DOHH2 (cell line): ENCODE measurements at regions not wholly inside any gene's neighbourhood (a gene's known extent, or its start where the extent isn't known, plus 50 kb on each side); places are given as distances from the start of the nearest gene placed in this dataset.

Experiments
- H3F3A ChIP-seq: fragments of 200-600 bp; sonication (generic), shearing (Covaris generic); 2 replicates; pipeline ENCODE4 v1.6.0; 2016; ENCODE audit warnings: antibody characterized with exemption, mild to moderate bottlenecking; ENCODE audit not compliant: control insufficient read depth, insufficient read depth
- H3K27ac ChIP-seq: fragments of 200-600 bp; sonication (generic); 2 replicates; pipeline ENCODE4 v1.5.1; 2014; ENCODE audit warnings: low read depth, mild to moderate bottlenecking, low read length, moderate library complexity
- H3K27me3 ChIP-seq: fragments of 200-600 bp; sonication (generic); 2 replicates; pipeline ENCODE4 v1.6.1; 2014; ENCODE audit warnings: mild to moderate bottlenecking, low read length, mixed read lengths; ENCODE audit not compliant: control insufficient read depth
- H3K36me3 ChIP-seq: fragments of 200-600 bp; sonication (generic); 2 replicates; pipeline ENCODE4 v1.6.1; 2014; ENCODE audit warnings: mild to moderate bottlenecking, low read length, moderate library complexity, mixed read lengths; ENCODE audit not compliant: control insufficient read depth
- H3K4me1 ChIP-seq: fragments of 200-600 bp; sonication (generic); 2 replicates; pipeline ENCODE4 v1.6.1; 2014; ENCODE audit warnings: mild to moderate bottlenecking, low read length, mixed read lengths; ENCODE audit not compliant: control insufficient read depth
- H3K4me2 ChIP-seq: fragments of 200-600 bp; sonication (generic); 2 replicates; pipeline ENCODE4 v1.6.0; 2014; ENCODE audit warnings: mild to moderate bottlenecking, low read length, moderate library complexity
- H3K4me3 ChIP-seq: fragments of 200-600 bp; sonication (generic); 2 replicates; pipeline ENCODE4 v1.5.1; 2014; ENCODE audit warnings: mild to moderate bottlenecking, low read length, mixed read lengths
- H3K79me2 ChIP-seq: fragments of 200-600 bp; sonication (generic); 2 replicates; pipeline ENCODE4 v1.6.1; 2014; ENCODE audit warnings: mild to moderate bottlenecking, low read length, mixed read lengths; ENCODE audit not compliant: control insufficient read depth
- H3K9me2 ChIP-seq: fragments of 200-600 bp; sonication (generic); replicated peaks from 2 replicates; pipeline ENCODE4 v1.6.1; 2014; ENCODE audit warnings: mild to moderate bottlenecking, low read length, mixed read lengths; ENCODE audit not compliant: control insufficient read depth
- H3K9me3 ChIP-seq: fragments of 200-600 bp; sonication (generic); 2 replicates; pipeline ENCODE4 v1.6.1; 2014; ENCODE audit warnings: antibody characterized with exemption, low read length, mixed read lengths; ENCODE audit not compliant: control insufficient read depth, insufficient read depth
- H4K20me1 ChIP-seq: fragments of 200-600 bp; sonication (generic); 2 replicates; pipeline ENCODE4 v1.6.0; 2014; ENCODE audit warnings: low read depth, mild to moderate bottlenecking, antibody characterized with exemption, low read length, moderate library complexity; ENCODE audit not compliant: control insufficient read depth, insufficient read depth
- EZH2phosphoT487 ChIP-seq: fragments of 200-600 bp; sonication (generic); IDR thresholded peaks from 2 replicates; pipeline ENCODE4 v1.6.1; 2017; ENCODE audit warnings: borderline replicate concordance, mild to moderate bottlenecking, antibody characterized with exemption, low read length, moderate library complexity, mixed read lengths
- TF ChIP-seq, protein P1 (sequence below): fragments of 200-600 bp; sonication (generic); IDR thresholded peaks from one replicate; pipeline ENCODE4 v1.5.1; 2014; ENCODE audit warnings: antibody characterized with exemption, mild to moderate bottlenecking, low read depth, low read length; ENCODE audit not compliant: poor library complexity, severe bottlenecking

DNA sequence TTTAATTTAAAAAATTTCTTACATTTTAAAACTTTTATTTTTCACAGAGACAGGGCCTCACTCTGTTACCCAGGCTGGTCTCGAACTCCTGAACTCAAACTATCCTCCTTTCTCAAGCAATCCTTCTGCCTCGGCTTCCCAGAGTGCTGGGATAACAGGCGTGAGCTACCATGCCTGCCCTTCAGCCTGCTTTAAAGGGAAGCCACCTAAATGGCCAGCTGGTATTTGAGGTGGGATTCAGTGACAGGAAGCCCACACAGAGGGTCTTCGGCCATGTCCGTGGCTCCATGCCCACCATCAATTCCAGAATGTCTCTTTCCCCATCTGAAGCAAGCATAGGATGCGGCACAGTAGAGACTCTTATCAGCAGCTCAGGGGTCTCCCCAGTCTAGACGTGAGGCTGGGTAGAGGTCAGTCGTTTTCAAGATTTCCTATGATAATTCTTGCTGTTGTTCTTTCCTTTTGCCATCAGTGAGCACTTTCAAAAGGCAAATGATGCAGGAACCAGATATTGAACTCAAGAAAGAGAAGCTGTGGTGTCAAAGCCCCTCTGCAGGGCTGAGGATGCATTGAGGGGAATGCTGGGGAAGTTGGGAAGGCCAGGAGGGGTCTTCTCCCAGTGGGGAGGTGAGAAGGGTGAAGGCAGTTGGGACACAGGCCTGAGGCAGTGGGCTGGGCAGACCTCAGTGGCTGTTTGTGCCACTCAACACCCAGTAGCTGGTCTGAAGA lies 291.5 kb upstream of the IGFBP3 start:
- no peaks in the 10 kb centered on the region for H3K36me3 ChIP-seq
- H3K4me3 ChIP-seq: no peak overlapping the region
- H4K20me1 ChIP-seq: no peaks in the 10 kb centered on the region
- H3F3A ChIP-seq: no peaks in the 10 kb centered on the region
- H3K4me1 ChIP-seq: no peaks in the 10 kb centered on the region
- H3K4me2 ChIP-seq: no peak overlapping the region
- TF ChIP-seq EZH2phosphoT487: no peak
- TF ChIP-seq, protein P1, sequence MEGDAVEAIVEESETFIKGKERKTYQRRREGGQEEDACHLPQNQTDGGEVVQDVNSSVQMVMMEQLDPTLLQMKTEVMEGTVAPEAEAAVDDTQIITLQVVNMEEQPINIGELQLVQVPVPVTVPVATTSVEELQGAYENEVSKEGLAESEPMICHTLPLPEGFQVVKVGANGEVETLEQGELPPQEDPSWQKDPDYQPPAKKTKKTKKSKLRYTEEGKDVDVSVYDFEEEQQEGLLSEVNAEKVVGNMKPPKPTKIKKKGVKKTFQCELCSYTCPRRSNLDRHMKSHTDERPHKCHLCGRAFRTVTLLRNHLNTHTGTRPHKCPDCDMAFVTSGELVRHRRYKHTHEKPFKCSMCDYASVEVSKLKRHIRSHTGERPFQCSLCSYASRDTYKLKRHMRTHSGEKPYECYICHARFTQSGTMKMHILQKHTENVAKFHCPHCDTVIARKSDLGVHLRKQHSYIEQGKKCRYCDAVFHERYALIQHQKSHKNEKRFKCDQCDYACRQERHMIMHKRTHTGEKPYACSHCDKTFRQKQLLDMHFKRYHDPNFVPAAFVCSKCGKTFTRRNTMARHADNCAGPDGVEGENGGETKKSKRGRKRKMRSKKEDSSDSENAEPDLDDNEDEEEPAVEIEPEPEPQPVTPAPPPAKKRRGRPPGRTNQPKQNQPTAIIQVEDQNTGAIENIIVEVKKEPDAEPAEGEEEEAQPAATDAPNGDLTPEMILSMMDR: no peak
- no peaks in the 10 kb centered on the region for H3K9me3 ChIP-seq
- no peaks in the 10 kb centered on the region for H3K79me2 ChIP-seq
- no peaks in the 10 kb centered on the region for H3K9me2 ChIP-seq
- H3K27ac ChIP-seq: no peak overlapping the region
- no peaks in the 10 kb centered on the region for H3K27me3 ChIP-seq

DNA sequence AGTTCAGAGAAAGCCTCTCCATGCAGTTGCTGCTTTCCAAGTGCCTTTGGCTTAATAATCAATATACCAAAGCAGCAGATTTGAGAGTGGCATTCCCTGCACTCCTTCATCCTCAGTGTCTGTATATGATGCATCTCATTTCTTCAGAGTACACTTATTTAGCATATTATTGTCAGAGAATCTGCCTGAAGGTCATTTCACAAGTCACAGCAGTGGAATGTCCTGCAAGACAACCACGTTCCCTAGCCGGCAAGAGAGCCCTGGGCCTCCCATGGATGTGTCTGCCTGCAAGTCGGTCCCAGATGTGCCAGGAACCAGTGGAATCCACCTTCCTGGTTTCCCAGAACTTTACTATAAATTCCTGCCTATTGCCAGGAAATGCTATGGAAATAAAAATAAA lies 289.4 kb upstream of the IGFBP3 start:
- no peak overlapping the region for H3K27ac ChIP-seq
- H4K20me1 ChIP-seq: no peaks in the 10 kb centered on the region
- H3K36me3 ChIP-seq: no peaks in the 10 kb centered on the region
- no peaks in the 10 kb centered on the region for H3K79me2 ChIP-seq
- H3K4me1 ChIP-seq: no peaks in the 10 kb centered on the region
- no peaks in the 10 kb centered on the region for H3K9me2 ChIP-seq
- no peak overlapping the region for H3K4me3 ChIP-seq
- TF ChIP-seq, protein P1: no peak
- no peak for TF ChIP-seq EZH2phosphoT487
- H3K9me3 ChIP-seq: no peaks in the 10 kb centered on the region
- no peaks in the 10 kb centered on the region for H3F3A ChIP-seq
- no peak overlapping the region for H3K4me2 ChIP-seq
- H3K27me3 ChIP-seq: no peaks in the 10 kb centered on the region

DNA sequence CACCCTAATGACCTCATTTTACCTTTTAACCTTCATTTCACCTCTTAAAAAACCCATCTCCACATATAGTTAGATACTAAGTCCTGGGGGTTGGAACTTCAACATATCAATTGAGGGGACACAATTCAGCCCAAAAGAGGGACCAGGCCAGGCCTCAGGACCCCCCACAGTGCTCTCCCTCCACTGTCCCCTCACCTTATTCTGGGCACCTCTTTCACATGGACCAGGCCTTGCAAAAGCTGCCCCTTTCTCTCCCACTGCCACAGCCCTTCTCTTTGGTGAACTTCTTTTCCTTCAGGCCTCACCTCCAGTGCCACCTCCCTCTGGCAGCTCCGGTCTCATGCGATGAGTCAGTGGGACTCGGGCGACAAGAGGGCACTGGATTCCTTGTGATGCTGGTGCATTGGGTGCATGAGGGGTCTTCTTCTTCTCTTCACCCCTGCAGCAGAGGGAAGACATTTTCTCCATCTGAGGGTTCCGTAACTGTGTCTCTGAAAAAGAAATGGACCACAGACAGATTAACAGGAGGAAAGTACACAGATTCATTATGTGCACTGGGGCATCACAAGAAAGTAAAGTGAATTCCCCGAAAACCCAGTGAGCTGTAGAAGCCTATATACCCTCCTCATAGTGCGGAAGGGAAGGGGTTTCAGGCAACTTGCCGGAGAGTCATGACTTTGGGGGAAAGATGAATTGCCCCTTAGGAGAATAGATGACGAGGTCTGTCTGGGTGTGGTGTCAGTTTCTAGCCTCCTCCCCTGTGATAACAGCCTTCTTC lies 288.7 kb upstream of the IGFBP3 start:
- no peaks in the 10 kb centered on the region for H3K27me3 ChIP-seq
- H4K20me1 ChIP-seq: no peaks in the 10 kb centered on the region
- no peak overlapping the region for H3K4me3 ChIP-seq
- TF ChIP-seq, protein P1: no peak
- TF ChIP-seq EZH2phosphoT487: no peak
- no peak overlapping the region for H3K27ac ChIP-seq
- no peaks in the 10 kb centered on the region for H3K36me3 ChIP-seq
- no peaks in the 10 kb centered on the region for H3K9me3 ChIP-seq
- H3K79me2 ChIP-seq: no peaks in the 10 kb centered on the region
- H3K9me2 ChIP-seq: no peaks in the 10 kb centered on the region
- no peaks in the 10 kb centered on the region for H3K4me1 ChIP-seq
- H3K4me2 ChIP-seq: no peak overlapping the region
- H3F3A ChIP-seq: no peaks in the 10 kb centered on the region
